Transverse colon (tissue), 4 donors: ENCODE measurements at regions not wholly inside any gene's neighbourhood (a gene's known extent, or its start where the extent isn't known, plus 50 kb on each side); places are given as distances from the start of the nearest gene placed in this dataset.
"Not testable (repeated sequence)": the region's sequence is repeated elsewhere in the genome, so short reads cannot be mapped to it uniquely, and the experiment has no call there.

Source experiments
- DNase-seq: peaks from one replicate; pipeline ENCODE4 v3.0.0-alpha.2; 2019
- H3K27ac ChIP-seq, 4 donors: fragments of 200-600 bp; sonication (generic); 2 replicates each; pipeline ENCODE4 v1.5.1; 2016 to 2018; ENCODE audit warnings: inconsistent platforms in 4 of 4
- H3K27me3 ChIP-seq: fragments of 200-600 bp; sonication (generic); 2 replicates; pipeline ENCODE4 v1.5.1; 2017; ENCODE audit warnings: inconsistent platforms
- H3K36me3 ChIP-seq, 4 donors: fragments of 200-600 bp; sonication (generic); 2 replicates each; pipeline ENCODE4 v1.5.1; 2017 to 2019; ENCODE audit warnings: inconsistent platforms in 4 of 4
- H3K4me1 ChIP-seq, 4 donors: fragments of 200-600 bp; sonication (generic); 2 replicates each; pipeline ENCODE4 v1.5.1; 2017 to 2020; ENCODE audit warnings: inconsistent platforms in 4 of 4
- H3K4me3 ChIP-seq, 4 donors: fragments of 200-600 bp; sonication (generic); 1 replicate in 1 of 4; 2 replicates in 3 of 4; pipeline versions ENCODE4 v1.5.1 to v1.6.1; 2017 to 2019; ENCODE audit warnings: inconsistent platforms in 4 of 4
- H3K9me3 ChIP-seq, 2 donors: fragments of 200-600 bp; sonication (generic); 2 replicates each; pipeline ENCODE4 v1.5.1; 2017 to 2019; ENCODE audit warnings: inconsistent platforms in 2 of 2
- CTCF ChIP-seq, 5 experiments: fragments of 200-600 bp in 3 of 5; fragments of 450-650 bp in 2 of 5; sonication (generic) in 3 of 5; IDR thresholded peaks; 1 replicate in 2 of 5; 2 replicates in 3 of 5; pipeline ENCODE4 v1.5.1; 2016 to 2017; ENCODE audit warnings: antibody characterized with exemption in 5 of 5, inconsistent platforms in 3 of 5, mild to moderate bottlenecking in 2 of 5, moderate library complexity in 1 of 5
- EP300 ChIP-seq: sonication (generic); formaldehyde crosslinking; IDR thresholded peaks from one replicate; pipeline ENCODE4 v1.6.1; 2017; ENCODE audit warnings: antibody characterized with exemption, low read depth
- POLR2A ChIP-seq: fragments of 450-650 bp; IDR thresholded peaks from one replicate; pipeline ENCODE4 v1.6.1; 2016; ENCODE audit warnings: antibody characterized with exemption, mild to moderate bottlenecking, moderate library complexity
- POLR2AphosphoS5 ChIP-seq, 3 donors: sonication (generic); formaldehyde crosslinking; IDR thresholded peaks; one replicate each; pipeline ENCODE4 v1.6.1; 2016; ENCODE audit warnings: antibody characterized with exemption in 3 of 3
- WGBS, 2 donors: methylation state at CpG; one replicate each; pipeline ENCODE4 v1.1.5; 2018; ENCODE audit warnings: low coverage in 1 of 2; 5-methylcytosine and 5-hydroxymethylcytosine counted together
- in situ Hi-C, 4 donors: fragments of 200-750 bp; cut with MboI; loops; one replicate each; pipeline versions ENCODE4 v1.15.0 to v1.15.1; 2017; ENCODE audit warnings: low sequenced_read_pairs in 3 of 4, low pct_ligation_motif_present in 1 of 4, low pct_unique_long_range_greater_than_20kb in 1 of 4
- intact Hi-C: fragments of 100-400 bp; cut with DNase I; formaldehyde crosslinking; loops from one replicate; pipeline ENCODE4 v1.15.1; 2023; ENCODE audit warnings: low total_unique reads

DNA sequence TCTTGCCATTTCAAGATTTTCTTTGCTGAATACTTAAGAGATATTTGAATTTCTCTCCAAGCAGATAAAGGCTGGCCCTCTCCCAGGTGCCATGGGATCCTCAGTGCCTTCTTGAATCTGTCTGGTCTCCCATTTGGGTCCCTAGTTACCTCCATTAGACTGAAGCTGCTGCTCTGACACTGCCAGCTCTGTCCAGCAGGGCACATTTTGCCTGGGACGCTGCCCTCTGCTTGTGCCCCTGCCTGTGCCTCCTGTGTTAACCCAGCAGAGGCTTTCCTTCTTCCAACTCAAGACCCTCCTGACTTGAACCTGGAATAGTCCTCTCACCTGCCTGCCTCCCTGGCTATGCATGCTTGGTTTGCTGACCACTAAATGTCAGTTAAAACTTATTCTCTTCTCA is 406.3 kb downstream of the BUD13 start:
- H3K9me3 ChIP-seq, result no peaks in the 10 kb centered on the region
- WGBS, 2 donors, result 78% methylated on average over 1 of the region's 1 CpG; no CpG with 5 or more reads in 1 of the 2 donors
- no peaks in the 10 kb centered on the region for H3K27me3 ChIP-seq
- no peaks in the 10 kb centered on the region for H3K36me3 ChIP-seq
- intact Hi-C loops, result no loop called here
- H3K4me1 ChIP-seq, result no peaks in the 10 kb centered on the region
- TF ChIP-seq CTCF (IDR thresholded peaks at IDR 0.05), result no peak
- DNase-seq, result no peak
- no peak overlapping the region for H3K27ac ChIP-seq
- no peak overlapping the region for H3K4me3 ChIP-seq
- in situ Hi-C loops, result no loop called here

DNA sequence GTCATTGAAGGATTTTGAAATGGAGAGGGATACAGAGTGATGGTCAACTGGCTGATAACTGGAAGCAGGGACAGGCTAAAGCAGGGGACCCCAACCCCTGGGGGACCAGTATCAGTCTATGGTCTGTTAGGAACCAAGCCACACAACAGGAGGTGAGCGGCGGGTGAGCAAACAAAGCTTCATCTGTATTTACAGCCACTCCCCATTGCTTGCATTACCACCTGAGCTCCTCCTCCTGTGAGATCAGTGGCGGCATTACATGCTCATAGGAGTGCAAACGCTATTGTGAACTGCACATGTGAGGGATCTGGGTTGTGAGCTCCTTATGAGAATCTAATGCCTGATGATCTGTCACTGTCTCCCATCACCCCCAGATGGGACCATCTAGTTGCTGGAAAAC is 407.9 kb downstream of the BUD13 start:
- in situ Hi-C loops, H3K27me3 ChIP-seq, H3K4me3 ChIP-seq, H3K4me1 ChIP-seq, H3K9me3 ChIP-seq, intact Hi-C loops, H3K36me3 ChIP-seq, DNase-seq, H3K27ac ChIP-seq: not testable (repeated sequence)
- WGBS, 2 donors, result 86 to 96% methylated on average over 4 of the region's 4 CpGs

GRCh38 chr11:116364348-116364747 is 408.4 kb downstream of the BUD13 start:
- Histone ChIP-seq H3K4me3 (no peak overlapping the region), H3K27ac (no peak overlapping the region), H3K27me3 (no peaks in the 10 kb centered on the region), H3K9me3 (no peaks in the 10 kb centered on the region), H3K4me1 (no peaks in the 10 kb centered on the region), H3K36me3 (no peaks in the 10 kb centered on the region)
- in situ Hi-C loops (no loop called here), intact Hi-C loops (no loop called here)
- no peak for DNase-seq
- 60 to 64% methylated on average over 3 to 4 of the region's 4 CpGs for WGBS, 2 donors
- TF ChIP-seq EP300 (no peak), POLR2A (no peak), POLR2AphosphoS5 (IDR thresholded peaks at IDR 0.05) (no peak), CTCF (IDR thresholded peaks at IDR 0.05) (no peak)

GRCh38 chr11:116360221-116360941 is 412.4 kb downstream of the BUD13 start:
- in situ Hi-C loops (no loop called here), intact Hi-C loops (no loop called here)
- no peak for TF ChIP-seq POLR2AphosphoS5 (IDR thresholded peaks at IDR 0.05)
- no peak for TF ChIP-seq EP300
- no peak for TF ChIP-seq POLR2A
- TF ChIP-seq CTCF (IDR thresholded peaks at IDR 0.05), result no peak
- H3K4me1 ChIP-seq, result no peaks in the 10 kb centered on the region
- DNase-seq, result no peak
- 73 to 87% methylated on average over 11 of the region's 11 CpGs for WGBS, 2 donors
- H3K27me3 ChIP-seq, result peaks cover 12% of the 10 kb centered on the region
- no peaks in the 10 kb centered on the region for H3K9me3 ChIP-seq
- H3K36me3 ChIP-seq, result no peaks in the 10 kb centered on the region
- no peak overlapping the region for H3K4me3 ChIP-seq
- H3K27ac ChIP-seq, result no peak overlapping the region
